MCF 10A (cell line): ENCODE measurements at regions not wholly inside any gene's neighbourhood (a gene's known extent, or its start where the extent isn't known, plus 50 kb on each side); places are given as distances from the start of the nearest gene placed in this dataset.

Experiments used
- BruUV-seq: library from RNA; stranded (reverse); fragments of 400-500 nt; replicated peaks from 2 replicates; lab custom pipeline; 2021; lab: Mats Ljungman, UMichigan
- CTCF ChIA-PET: fragments of 300-600 bp; sonication (Branson Sonifier 250); formaldehyde crosslinking; extraction: SDS; loops from one replicate; lab custom pipeline; 2021; ENCODE audit warnings: antibody characterized with exemption, inconsistent platforms; lab: Yijun Ruan, JAX
- POLR2A ChIA-PET: fragments of 300-600, 350-650 bp; sonication (Branson Sonifier 250); formaldehyde crosslinking; extraction: SDS; loops from one replicate; lab custom pipeline; 2020; ENCODE audit warnings: antibody characterized with exemption, inconsistent platforms; lab: Yijun Ruan, JAX
- DNase-seq: peaks from one replicate; pipeline ENCODE4 v3.0.0-alpha.2; 2018; ENCODE audit not compliant: unreplicated experiment
- H3K27ac Mint-ChIP-seq: one replicate; pipeline ENCODE4 v1.8.0; 2022; ENCODE audit warnings: mild to moderate bottlenecking, low read depth, mixed read lengths; ENCODE audit not compliant: unreplicated experiment
- H3K27me3 Mint-ChIP-seq: one replicate; pipeline ENCODE4 v1.8.0; 2022; ENCODE audit warnings: mixed read lengths; ENCODE audit not compliant: insufficient read depth, unreplicated experiment
- H3K36me3 Mint-ChIP-seq: one replicate; pipeline ENCODE4 v1.8.0; 2022; ENCODE audit warnings: mild to moderate bottlenecking, moderate library complexity, mixed read lengths; ENCODE audit not compliant: insufficient read depth, unreplicated experiment
- H3K4me1 Mint-ChIP-seq: one replicate; pipeline ENCODE4 v1.8.0; 2022; ENCODE audit warnings: mixed read lengths; ENCODE audit not compliant: insufficient read depth, unreplicated experiment
- H3K4me3 Mint-ChIP-seq: one replicate; pipeline ENCODE4 v1.8.0; 2022; ENCODE audit warnings: mild to moderate bottlenecking, moderate library complexity, mixed read lengths; ENCODE audit not compliant: unreplicated experiment
- H3K9me3 Mint-ChIP-seq: one replicate; pipeline ENCODE4 v1.8.0; 2022; ENCODE audit warnings: mixed read lengths; ENCODE audit not compliant: unreplicated experiment
- intact Hi-C: fragments of 100-400 bp; cut with micrococcal nuclease; formaldehyde crosslinking; loops from 2 replicates; pipeline ENCODE4 v1.14.1; 2022
- TF ChIP-seq, protein P1 (sequence below): fragments of 200-600 bp; IDR thresholded peaks from one replicate; pipeline ENCODE4 v1.8.0; 2022; ENCODE audit warnings: antibody characterized with exemption, mild to moderate bottlenecking; ENCODE audit not compliant: unreplicated experiment

DNA sequence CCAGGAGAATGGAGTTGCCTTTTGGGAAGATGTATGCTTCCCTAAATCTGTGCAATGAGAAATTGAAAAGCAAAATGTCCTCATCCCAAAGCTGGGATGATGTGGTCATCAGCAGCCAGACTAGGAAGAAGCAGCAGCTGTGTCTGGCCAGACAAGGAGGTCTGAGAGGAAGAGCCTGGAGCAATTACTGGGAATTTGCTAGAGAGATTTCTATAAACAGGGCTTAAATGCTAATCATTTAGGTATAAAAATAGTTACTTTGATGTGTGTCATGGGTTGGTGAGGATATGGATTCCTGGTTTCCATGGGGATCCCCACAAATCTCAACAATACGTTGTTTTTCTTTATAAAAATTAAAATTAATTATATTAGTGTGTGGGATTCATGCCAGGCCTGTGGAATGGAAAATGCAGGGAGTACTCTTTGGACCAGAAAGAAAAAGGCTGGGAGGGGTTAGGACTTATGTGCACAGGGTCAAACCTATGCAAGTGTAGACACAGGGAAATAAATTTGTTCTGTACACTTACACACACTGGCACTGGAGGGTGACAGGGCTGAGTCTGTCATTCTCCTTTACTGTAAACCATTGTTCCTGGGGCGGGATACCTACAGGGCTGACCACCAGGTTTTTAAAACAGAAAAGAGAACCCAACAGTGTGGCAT, 58.7 kb upstream of the TRPC7 start:
- Mint-ChIP-seq H3K36me3 (no peaks in the 10 kb centered on the region), H3K27me3 (peaks cover 75% of the 10 kb centered on the region)
- CTCF ChIA-PET: interaction anchor here (0.7 to 3.4 kb wide), 3 partner anchors 14 to 174 kb away, joined by 3 to 18 read pairs (median 6); no protein-coding TSS in a partner anchor

GRCh38 chr5:136420168-136420898, 55.0 kb upstream of the TRPC7 start:
- Mint-ChIP-seq H3K27me3 (peaks cover 66% of the 10 kb centered on the region), H3K4me3 (no peak overlapping the region), H3K4me1 (no peaks in the 10 kb centered on the region), H3K27ac (no peak overlapping the region), H3K36me3 (no peaks in the 10 kb centered on the region), H3K9me3 (no peaks in the 10 kb centered on the region)
- no peak for DNase-seq
- no TSS peak for BruUV-seq
- ChIA-PET CTCF (interaction anchor here (0.6 to 3.4 kb wide), 3 partner anchors 56 to 200 kb away, joined by 3 to 18 read pairs (median 7); no protein-coding TSS in a partner anchor), POLR2A (no interaction called here)
- intact Hi-C loops: no loop called here
- TF ChIP-seq, protein P1, sequence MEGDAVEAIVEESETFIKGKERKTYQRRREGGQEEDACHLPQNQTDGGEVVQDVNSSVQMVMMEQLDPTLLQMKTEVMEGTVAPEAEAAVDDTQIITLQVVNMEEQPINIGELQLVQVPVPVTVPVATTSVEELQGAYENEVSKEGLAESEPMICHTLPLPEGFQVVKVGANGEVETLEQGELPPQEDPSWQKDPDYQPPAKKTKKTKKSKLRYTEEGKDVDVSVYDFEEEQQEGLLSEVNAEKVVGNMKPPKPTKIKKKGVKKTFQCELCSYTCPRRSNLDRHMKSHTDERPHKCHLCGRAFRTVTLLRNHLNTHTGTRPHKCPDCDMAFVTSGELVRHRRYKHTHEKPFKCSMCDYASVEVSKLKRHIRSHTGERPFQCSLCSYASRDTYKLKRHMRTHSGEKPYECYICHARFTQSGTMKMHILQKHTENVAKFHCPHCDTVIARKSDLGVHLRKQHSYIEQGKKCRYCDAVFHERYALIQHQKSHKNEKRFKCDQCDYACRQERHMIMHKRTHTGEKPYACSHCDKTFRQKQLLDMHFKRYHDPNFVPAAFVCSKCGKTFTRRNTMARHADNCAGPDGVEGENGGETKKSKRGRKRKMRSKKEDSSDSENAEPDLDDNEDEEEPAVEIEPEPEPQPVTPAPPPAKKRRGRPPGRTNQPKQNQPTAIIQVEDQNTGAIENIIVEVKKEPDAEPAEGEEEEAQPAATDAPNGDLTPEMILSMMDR: no peak

More for the DNA sequence above, 58.7 kb upstream of the TRPC7 start:
- no peaks in the 10 kb centered on the region for H3K4me1 Mint-ChIP-seq
- TF ChIP-seq, protein P1: no peak
- no peaks in the 10 kb centered on the region for H3K9me3 Mint-ChIP-seq
- H3K27ac Mint-ChIP-seq: no peak overlapping the region
- no peak for DNase-seq
- BruUV-seq: no TSS peak
- intact Hi-C loops: loop anchor here (2.0 kb wide), 1 partner anchor 59 kb away; the partner anchor contains the start of gene TRPC7
- POLR2A ChIA-PET: no interaction called here
- H3K4me3 Mint-ChIP-seq: no peak overlapping the region

- DNase-seq: no peak
- Mint-ChIP-seq H3K4me3 (no peak overlapping the region), H3K27me3 (peaks cover 69% of the 10 kb centered on the region), H3K4me1 (no peaks in the 10 kb centered on the region), H3K27ac (no peak overlapping the region), H3K36me3 (no peaks in the 10 kb centered on the region), H3K9me3 (no peaks in the 10 kb centered on the region)
- TF ChIP-seq, protein P1: no peak
- ChIA-PET CTCF (interaction anchor here (0.6 to 1.4 kb wide), 3 partner anchors 9 to 313 kb away, joined by 3 to 6 read pairs (median 4); no protein-coding TSS in a partner anchor), POLR2A (no interaction called here)
- no TSS peak for BruUV-seq
- intact Hi-C loops: no loop called here
These were observed 53.0 kb upstream of the TRPC7 start for GRCh38 chr5:136418301-136418700.
